K562 (cell line): ENCODE measurements at regions not wholly inside any gene's neighbourhood (a gene's known extent, or its start where the extent isn't known, plus 50 kb on each side); places are given as distances from the start of the nearest gene placed in this dataset.

Experiments used
- ATAC-seq: fragments of 200-7000 bp; cut with Tn5 transposase; 3 replicates; pipeline ENCODE4 v1.9.1; 2020; ENCODE audit warnings: moderate library complexity
- BruUV-seq: library from RNA; stranded (reverse); fragments of 400-500 nt; replicated peaks from 2 replicates; lab custom pipeline; 2021; lab: Mats Ljungman, UMichigan
- CTCF ChIA-PET: fragments of 300-600 bp; formaldehyde crosslinking; extraction: SDS; loops from one replicate; lab custom pipeline; 2021; ENCODE audit warnings: low intra/inter-chr PET ratio; lab: Yijun Ruan, JAX
- POLR2A ChIA-PET: fragments of 300-600, 350-650 bp; sonication (Branson Sonifier 250); formaldehyde crosslinking; extraction: SDS; loops from one replicate; lab custom pipeline; 2021; ENCODE audit warnings: antibody characterized with exemption, inconsistent platforms; lab: Yijun Ruan, JAX
- DNase-seq, 4 experiments: peaks; one replicate each; pipeline versions ENCODE4 v3.0.0 to v3.0.0-alpha.2; 2011 to 2018; ENCODE audit warnings: low spot score in 3 of 4, mixed read lengths in 3 of 4; ENCODE audit errors: extremely low read depth in 1 of 4
- FAIRE-seq: peaks from 2 replicates; lab custom pipeline; 2011; peaks lifted over from hg19 to GRCh38; lab: Jason Lieb, UNC
- H2AFZ ChIP-seq: 2 replicates; pipeline ENCODE4 v1.6.0; 2011; ENCODE audit warnings: low read depth, low read length, control low read depth, inconsistent platforms
- H3K27ac ChIP-seq: fragments of 200-600 bp; 3 replicates; pipeline ENCODE4 v1.8.0; 2011; ENCODE audit warnings: low read depth, mild to moderate bottlenecking, control low read depth, inconsistent platforms, low read length, moderate library complexity, mixed read lengths; ENCODE audit errors: extremely low read depth
- H3K27me3 ChIP-seq, 2 experiments: fragments of 300-600 bp in 1 of 2; 2 replicates in 1 of 2; 3 replicates in 1 of 2; pipeline versions ENCODE4 v1.6.0 to v1.8.0; 2011; ENCODE audit warnings: inconsistent platforms in 2 of 2, low read length in 2 of 2, mild to moderate bottlenecking in 1 of 2, mixed read lengths in 1 of 2, moderate library complexity in 1 of 2; ENCODE audit not compliant: control insufficient read depth in 2 of 2, insufficient read depth in 2 of 2
- H3K36me3 ChIP-seq: fragments of 300-600 bp; 3 replicates; pipeline ENCODE4 v1.8.0; 2011; ENCODE audit warnings: mild to moderate bottlenecking, low read length, inconsistent platforms; ENCODE audit not compliant: control insufficient read depth, insufficient read depth
- H3K4me1 ChIP-seq, 2 experiments: fragments of 200-600 bp in 1 of 2; replicated peaks in 1 of 2; 2 replicates in 1 of 2; 3 replicates in 1 of 2; pipeline versions ENCODE4 v1.5.1 to v1.8.0; 2011; ENCODE audit warnings: inconsistent platforms in 2 of 2, low read length in 2 of 2, mild to moderate bottlenecking in 1 of 2, mixed read lengths in 1 of 2, moderate library complexity in 1 of 2; ENCODE audit not compliant: control insufficient read depth in 2 of 2, insufficient read depth in 2 of 2
- H3K4me2 ChIP-seq: 2 replicates; pipeline ENCODE4 v1.6.1; 2011; ENCODE audit warnings: low read length, control low read depth, inconsistent platforms, mixed read lengths; ENCODE audit not compliant: insufficient read depth
- H3K4me3 ChIP-seq: fragments of 200-600 bp; sonication (generic), shearing (Covaris generic); 2 replicates; pipeline ENCODE4 v1.5.1; 2016; ENCODE audit warnings: control low read depth, inconsistent platforms
- H3K79me2 ChIP-seq: fragments of 200-600 bp; 3 replicates; pipeline ENCODE4 v1.8.0; 2011; ENCODE audit warnings: low read length, inconsistent platforms; ENCODE audit not compliant: control insufficient read depth, insufficient read depth
- H3K9ac ChIP-seq, 2 experiments: 2 replicates each; pipeline versions ENCODE4 v1.6.0 to v1.6.1; 2011; ENCODE audit warnings: low read depth in 2 of 2, low read length in 2 of 2, control low read depth in 1 of 2, inconsistent platforms in 1 of 2, mild to moderate bottlenecking in 1 of 2, mixed read lengths in 1 of 2; ENCODE audit not compliant: insufficient read depth in 1 of 2
- H3K9me1 ChIP-seq: one replicate; pipeline ENCODE4 v1.6.0; 2011; ENCODE audit warnings: inconsistent platforms, mild to moderate bottlenecking, low read length, moderate library complexity; ENCODE audit not compliant: control insufficient read depth, insufficient read depth
- H3K9me3 ChIP-seq: replicated peaks from 2 replicates; pipeline ENCODE4 v1.5.1; 2011; ENCODE audit warnings: low read depth, low read length, inconsistent platforms; ENCODE audit not compliant: control insufficient read depth, insufficient read depth
- H4K20me1 ChIP-seq: replicated peaks from 2 replicates; pipeline ENCODE4 v1.6.1; 2011; ENCODE audit warnings: low read length, inconsistent platforms, mixed read lengths; ENCODE audit not compliant: control insufficient read depth, insufficient read depth
- CBX3 ChIP-seq, 2 experiments: IDR thresholded peaks; 1 replicate in 1 of 2; 2 replicates in 1 of 2; pipeline ENCODE4 v1.6.1; 2012; ENCODE audit warnings: inconsistent platforms in 2 of 2, low read length in 2 of 2, borderline replicate concordance in 1 of 2, control low read depth in 1 of 2
- DDX20 ChIP-seq: fragments of 450-650 bp; IDR thresholded peaks from 2 replicates; pipeline ENCODE4 v1.6.1; 2016; ENCODE audit warnings: missing genetic modification characterization, low read depth, mild to moderate bottlenecking, missing compliant biosample characterization, moderate library complexity
- MEIS2 ChIP-seq: fragments of 450-650 bp; IDR thresholded peaks from 2 replicates; pipeline ENCODE4 v1.6.1; 2014; ENCODE audit warnings: mild to moderate bottlenecking; ENCODE audit not compliant: partially characterized antibody
- MYNN ChIP-seq, 2 experiments: sonication (generic); formaldehyde crosslinking in 1 of 2; IDR thresholded peaks; 2 replicates each; pipeline versions ENCODE4 v1.5.0 to v1.6.1; 2016 to 2020; ENCODE audit warnings: antibody characterized with exemption in 1 of 2, missing genetic modification reagents in 1 of 2
- PBX2 ChIP-seq, 2 experiments: IDR thresholded peaks in 1 of 2; conservative IDR thresholded peaks in 1 of 2; 2 replicates each; pipeline ENCODE4 v1.6.1; 2016; ENCODE audit warnings: low read depth in 2 of 2, mild to moderate bottlenecking in 1 of 2, missing compliant biosample characterization in 1 of 2, missing genetic modification characterization in 1 of 2, moderate library complexity in 1 of 2
- TAL1 ChIP-seq: fragments of 450-650 bp; IDR thresholded peaks from 2 replicates; pipeline ENCODE4 v1.6.1; 2016; ENCODE audit warnings: mild to moderate bottlenecking
- TCF3 ChIP-seq: sonication (generic); formaldehyde crosslinking; IDR thresholded peaks from 2 replicates; pipeline ENCODE4 v1.4.0; 2020; ENCODE audit warnings: mild to moderate bottlenecking, missing genetic modification reagents
- ZNF165 ChIP-seq: fragments of 250-450 bp; sonication (Bioruptor Pico); IDR thresholded peaks from 2 replicates; pipeline ENCODE4 v1.4.0; 2020; ENCODE audit warnings: borderline replicate concordance
- ZNF274 ChIP-seq: IDR thresholded peaks from 2 replicates; pipeline ENCODE4 v1.6.1; 2011; ENCODE audit warnings: low read depth, mild to moderate bottlenecking, low read length, moderate library complexity, borderline replicate concordance
- ZNF586 ChIP-seq: fragments of 450-650 bp; formaldehyde crosslinking; conservative IDR thresholded peaks from 2 replicates; pipeline ENCODE4 v1.4.0; 2020; ENCODE audit warnings: mild to moderate bottlenecking, moderate library complexity
- WGBS: fragments of 100-300 bp; shearing (Covaris generic); methylation state at CpG from one replicate; pipeline ENCODE4 v1.1.6; 2016; ENCODE audit warnings: low coverage, mixed read lengths; ENCODE audit not compliant: insufficient coverage; ENCODE audit errors: missing lambda C conversion rate; 5-methylcytosine and 5-hydroxymethylcytosine counted together
- in situ Hi-C: fragments of 300-500 bp; cut with MboI; formaldehyde crosslinking; loops from 4 replicates; pipeline ENCODE4 v1.15.0; 2018; ENCODE audit warnings: inconsistent platforms, mixed read lengths
- intact Hi-C: fragments of 100-400 bp; cut with micrococcal nuclease; formaldehyde crosslinking; loops from 2 replicates; pipeline ENCODE4 v1.14.2; 2022

DNA sequence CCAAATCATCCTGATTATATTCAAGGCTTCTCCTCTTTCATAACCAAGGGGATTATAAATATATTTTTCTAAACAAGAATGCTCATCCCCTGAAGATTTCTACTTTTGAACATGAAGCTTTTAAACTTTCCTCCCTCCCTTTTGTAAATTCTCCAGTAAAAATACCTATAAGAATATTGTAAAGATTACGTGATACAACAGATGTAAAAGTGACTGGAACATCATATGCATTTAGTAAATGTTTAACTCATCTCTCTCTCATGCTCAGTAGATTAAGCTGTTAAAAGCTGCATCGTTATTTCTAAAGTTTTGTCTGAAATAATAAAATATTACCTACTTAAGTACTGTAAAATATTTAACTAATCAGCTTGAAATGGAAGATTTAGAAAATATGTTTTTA, 281.1 kb downstream of the SPRY2 start (continued):
- no peak for TF ChIP-seq ZNF586
- TF ChIP-seq TAL1 = no peak

- DNase-seq (peak in 1 of 4 experiments; percentile 1), FAIRE-seq (no peak), ATAC-seq (no peak)
- Histone ChIP-seq H3K9me3 (no peaks in the 10 kb centered on the region), H3K4me3 (no peak overlapping the region), H3K27ac (no peak overlapping the region), H3K4me1 (no peaks in the 10 kb centered on the region), H3K27me3 (no peaks in the 10 kb centered on the region), H2AFZ (no peak overlapping the region), H3K9ac (no peak overlapping the region), H3K4me2 (no peak overlapping the region), H3K36me3 (no peaks in the 10 kb centered on the region), H4K20me1 (no peaks in the 10 kb centered on the region), H3K9me1 (no peaks in the 10 kb centered on the region), H3K79me2 (no peaks in the 10 kb centered on the region)
- WGBS = 0% methylated on average over 4 of the region's 4 CpGs
- TF ChIP-seq MEIS2 = peak; percentile 12
- 0 out of 2 replicates have a peak, but pooled peaks have one; percentile 13 for TF ChIP-seq TCF3 (CRISPR knock-in tag)
- no peak for TF ChIP-seq MYNN (IDR thresholded peaks at IDR 0.05)
- TF ChIP-seq MYNN (CRISPR knock-in tag; IDR thresholded peaks at IDR 0.05) = no peak
- TF ChIP-seq PBX2 (CRISPR knock-in tag; IDR thresholded peaks at IDR 0.05; ENCODE audit: low read depth) = no peak
- 0 out of 2 replicates have a peak, but pooled peaks have one; percentile 10 for TF ChIP-seq PBX2 (tag; conservative IDR thresholded peaks at IDR 0.05; ENCODE audit: low read depth)
- no peak for TF ChIP-seq CBX3 (IDR thresholded peaks at IDR 0.05; ENCODE audit: borderline replicate concordance in 1 of 2, low read length in 2 of 2)
- TF ChIP-seq ZNF274 = no peak
- 0 out of 2 replicates have a peak, but pooled peaks have one; percentile 20 for TF ChIP-seq TAL1
- no peak for TF ChIP-seq ZNF165
- no peak for TF ChIP-seq DDX20
- in situ Hi-C loops (no loop called here), intact Hi-C loops (no loop called here)
- no TSS peak for BruUV-seq
- ChIA-PET POLR2A (no interaction called here), CTCF (no interaction called here)
Observed at GRCh38 chr13:80058626-80059025, 282.3 kb downstream of the SPRY2 start.
